ENCODE measurements at regions not wholly inside any gene's neighbourhood (a gene's known extent, or its start where the extent isn't known, plus 50 kb on each side); places are given as distances from the start of the nearest gene placed in this dataset.

- H3K36me3 ChIP-seq (ENCODE audit: control insufficient read depth in 2 of 2, extremely low read depth in 1 of 2, insufficient read depth in 2 of 2, low read length in 2 of 2): no peaks in the 10 kb centered on the region
- no peaks in the 10 kb centered on the region for H3K4me1 ChIP-seq (ENCODE audit: control insufficient read depth, extremely low read depth, insufficient read depth, low read length)
- DNase-seq (ENCODE audit: low read depth, low spot score): no peak
- H3K9me3 ChIP-seq (replicated peaks; ENCODE audit: control insufficient read depth, insufficient read depth, low read length): no peaks in the 10 kb centered on the region
- ChIA-PET CTCF (interaction anchor here (1.5 kb wide), 1 partner anchor 19 kb away, joined by 4 read pairs; no protein-coding TSS in a partner anchor), POLR2A (no interaction called here)
- no peaks in the 10 kb centered on the region for H3K79me2 ChIP-seq (ENCODE audit: control insufficient read depth, insufficient read depth, low read length)
- TF ChIP-seq CTCF (IDR thresholded peaks at IDR 0.05; ENCODE audit: extremely low read depth in 1 of 2, insufficient read depth in 1 of 2, low read depth in 1 of 2, low read length in 2 of 2) (no peak), GATA2 (IDR thresholded peaks at IDR 0.05; ENCODE audit: insufficient read depth, insufficient read length, low read depth, low read length) (no peak), POLR2A (IDR thresholded peaks at IDR 0.05; ENCODE audit: low read depth, low read length) (no peak), FOS (IDR thresholded peaks at IDR 0.05; ENCODE audit: borderline replicate concordance, insufficient read depth, low read length) (no peak), MYC (IDR thresholded peaks at IDR 0.05; ENCODE audit: low read depth, low read length) (no peak), MAX (IDR thresholded peaks at IDR 0.05; ENCODE audit: insufficient read depth, insufficient read length) (no peak)
- no peak overlapping the region for H2AFZ ChIP-seq (ENCODE audit: low read depth, low read length)
- no peak for FAIRE-seq
- H3K4me3 ChIP-seq (replicated peaks in 1 of 3; ENCODE audit: insufficient read depth in 1 of 3, low read depth in 1 of 3, low read length in 3 of 3): no peak overlapping the region
- intact Hi-C loops (cut with micrococcal nuclease) (no loop called here), dilution Hi-C loops (cut with MboI; ENCODE audit: extremely low pct_ligation_motif_present, low sequenced_read_pairs) (no loop called here)
- no peak overlapping the region for H3K4me2 ChIP-seq (ENCODE audit: insufficient read depth, low read length)
- BruUV-seq (replicated peaks): no TSS peak
- no peak overlapping the region for H3K27ac ChIP-seq (ENCODE audit: insufficient read depth, low read depth, low read length)
- no peaks in the 10 kb centered on the region for H4K20me1 ChIP-seq (replicated peaks; ENCODE audit: control insufficient read depth, extremely low read depth, insufficient read depth, low read length)
- no peak overlapping the region for H3K9ac ChIP-seq (replicated peaks; ENCODE audit: extremely low read depth, insufficient read depth, low read length)
- H3K9me1 ChIP-seq (replicated peaks; ENCODE audit: control insufficient read depth, extremely low read depth, insufficient read depth, low read length): no peaks in the 10 kb centered on the region
- peaks cover 0 to 6% of the 10 kb centered on the region in 2 experiments for H3K27me3 ChIP-seq (ENCODE audit: control insufficient read depth in 2 of 2, insufficient read depth in 2 of 2, low read length in 2 of 2)
These were observed 291.4 kb upstream of the ATP11B start for GRCh38 chr3:182501856-182502255.

- CTCF ChIA-PET: no interaction called here
- no peak for DNase-seq (ENCODE audit: low read depth, low spot score)
These were observed 289.9 kb upstream of the ATP11B start for GRCh38 chr3:182503401-182503800.

More at GRCh38 chr3:182503401-182503800, 289.9 kb upstream of the ATP11B start:
- no peak for TF ChIP-seq JUN (IDR thresholded peaks at IDR 0.05; ENCODE audit: borderline replicate concordance, insufficient read depth, insufficient read length, low read depth)
- TF ChIP-seq CTCF (IDR thresholded peaks at IDR 0.05; ENCODE audit: extremely low read depth in 1 of 2, insufficient read depth in 1 of 2, low read depth in 1 of 2, low read length in 2 of 2): no peak
- TF ChIP-seq POLR2AphosphoS5 (IDR thresholded peaks at IDR 0.05; ENCODE audit: insufficient read depth, low read depth, low read length): no peak
- TF ChIP-seq POLR2A (IDR thresholded peaks at IDR 0.05; ENCODE audit: low read depth, low read length): no peak
- no peak for TF ChIP-seq MAX (IDR thresholded peaks at IDR 0.05; ENCODE audit: insufficient read depth, insufficient read length)
- TF ChIP-seq MYC (IDR thresholded peaks at IDR 0.05; ENCODE audit: low read depth, low read length): no peak
- no peak for TF ChIP-seq FOS (IDR thresholded peaks at IDR 0.05; ENCODE audit: borderline replicate concordance, insufficient read depth, low read length)
- TF ChIP-seq GATA2 (IDR thresholded peaks at IDR 0.05; ENCODE audit: insufficient read depth, insufficient read length, low read depth, low read length): no peak
- no peak for TF ChIP-seq EZH2 (IDR thresholded peaks at IDR 0.05; ENCODE audit: borderline replicate concordance, low read depth, low read length, severe bottlenecking)
- dilution Hi-C loops (cut with MboI; ENCODE audit: extremely low pct_ligation_motif_present, low sequenced_read_pairs): no loop called here
- H2AFZ ChIP-seq (ENCODE audit: low read depth, low read length): no peak overlapping the region
- BruUV-seq (replicated peaks): no TSS peak
- H3K4me2 ChIP-seq (ENCODE audit: insufficient read depth, low read length): no peak overlapping the region
- FAIRE-seq: no peak
- H3K27me3 ChIP-seq (ENCODE audit: control insufficient read depth in 2 of 2, insufficient read depth in 2 of 2, low read length in 2 of 2): peaks cover 0 to 6% of the 10 kb centered on the region in 2 experiments
- no peaks in the 10 kb centered on the region for H3K4me1 ChIP-seq (ENCODE audit: control insufficient read depth, extremely low read depth, insufficient read depth, low read length)
- no peaks in the 10 kb centered on the region for H3K9me1 ChIP-seq (replicated peaks; ENCODE audit: control insufficient read depth, extremely low read depth, insufficient read depth, low read length)
- intact Hi-C loops (cut with micrococcal nuclease): no loop called here
- H3K27ac ChIP-seq (ENCODE audit: insufficient read depth, low read depth, low read length): no peak overlapping the region
- no peaks in the 10 kb centered on the region for H3K79me2 ChIP-seq (ENCODE audit: control insufficient read depth, insufficient read depth, low read length)
- no peak overlapping the region for H3K9ac ChIP-seq (replicated peaks; ENCODE audit: extremely low read depth, insufficient read depth, low read length)
- H3K4me3 ChIP-seq (replicated peaks in 1 of 3; ENCODE audit: insufficient read depth in 1 of 3, low read depth in 1 of 3, low read length in 3 of 3): no peak overlapping the region
- no peaks in the 10 kb centered on the region for H3K9me3 ChIP-seq (replicated peaks; ENCODE audit: control insufficient read depth, insufficient read depth, low read length)
- H4K20me1 ChIP-seq (replicated peaks; ENCODE audit: control insufficient read depth, extremely low read depth, insufficient read depth, low read length): no peaks in the 10 kb centered on the region
- H3K36me3 ChIP-seq (ENCODE audit: control insufficient read depth in 2 of 2, extremely low read depth in 1 of 2, insufficient read depth in 2 of 2, low read length in 2 of 2): no peaks in the 10 kb centered on the region
- POLR2A ChIA-PET: no interaction called here
